Lower leg skin (tissue), 4 donors: ENCODE measurements at regions not wholly inside any gene's neighbourhood (a gene's known extent, or its start where the extent isn't known, plus 50 kb on each side); places are given as distances from the start of the nearest gene placed in this dataset.
"Not testable (repeated sequence)": the region's sequence is repeated elsewhere in the genome, so short reads cannot be mapped to it uniquely, and the experiment has no call there.

Source experiments
- DNase-seq, 2 donors: peaks; one replicate each; pipeline ENCODE4 v3.0.0-alpha.2; 2019; ENCODE audit warnings: low spot score in 2 of 2
- H3K4me3 ChIP-seq: fragments of 200-600 bp; sonication (generic); 2 replicates; pipeline ENCODE4 v1.5.1; 2017; ENCODE audit warnings: mild to moderate bottlenecking, low read depth; ENCODE audit not compliant: poor library complexity, severe bottlenecking
- POLR2A ChIP-seq, 2 donors: fragments of 450-650 bp; IDR thresholded peaks; one replicate each; pipeline ENCODE4 v1.6.1; 2016 to 2017; ENCODE audit warnings: antibody characterized with exemption in 2 of 2, mild to moderate bottlenecking in 1 of 2, moderate library complexity in 1 of 2
- WGBS, 2 donors: methylation state at CpG; one replicate each; pipeline ENCODE4 v1.1.5; 2018; 5-methylcytosine and 5-hydroxymethylcytosine counted together
- intact Hi-C: fragments of 100-400 bp; cut with DNase I; formaldehyde crosslinking; loops from one replicate; pipeline ENCODE4 v1.15.0; 2023; ENCODE audit warnings: low total_unique reads
- TF ChIP-seq, protein P1 (sequence below), 3 donors: fragments of 450-650 bp; IDR thresholded peaks; one replicate each; pipeline ENCODE4 v1.5.1; 2016; ENCODE audit warnings: antibody characterized with exemption in 3 of 3, mild to moderate bottlenecking in 3 of 3, moderate library complexity in 2 of 3

DNA sequence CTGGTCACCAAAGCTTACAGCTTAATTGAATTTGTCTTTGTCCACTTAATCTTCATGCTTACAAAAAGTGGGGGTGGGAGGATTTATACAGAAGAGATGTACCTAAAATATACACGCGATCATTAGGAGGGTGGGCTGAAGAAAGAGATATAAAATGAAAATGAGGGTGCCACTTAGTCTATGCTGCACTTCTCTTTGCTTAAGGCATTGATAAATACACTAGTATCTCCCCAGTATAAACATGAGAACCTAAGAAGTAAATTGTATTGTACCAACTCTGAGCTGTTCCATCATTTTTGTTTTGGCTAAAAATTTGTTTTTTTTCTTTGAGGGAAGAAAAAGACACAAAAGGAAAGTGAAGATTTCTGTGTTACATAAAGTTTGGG, 170.8 kb upstream of the ZNF217 start:
- WGBS, 2 donors = 46 to 56% methylated on average over 2 of the region's 2 CpGs

DNA sequence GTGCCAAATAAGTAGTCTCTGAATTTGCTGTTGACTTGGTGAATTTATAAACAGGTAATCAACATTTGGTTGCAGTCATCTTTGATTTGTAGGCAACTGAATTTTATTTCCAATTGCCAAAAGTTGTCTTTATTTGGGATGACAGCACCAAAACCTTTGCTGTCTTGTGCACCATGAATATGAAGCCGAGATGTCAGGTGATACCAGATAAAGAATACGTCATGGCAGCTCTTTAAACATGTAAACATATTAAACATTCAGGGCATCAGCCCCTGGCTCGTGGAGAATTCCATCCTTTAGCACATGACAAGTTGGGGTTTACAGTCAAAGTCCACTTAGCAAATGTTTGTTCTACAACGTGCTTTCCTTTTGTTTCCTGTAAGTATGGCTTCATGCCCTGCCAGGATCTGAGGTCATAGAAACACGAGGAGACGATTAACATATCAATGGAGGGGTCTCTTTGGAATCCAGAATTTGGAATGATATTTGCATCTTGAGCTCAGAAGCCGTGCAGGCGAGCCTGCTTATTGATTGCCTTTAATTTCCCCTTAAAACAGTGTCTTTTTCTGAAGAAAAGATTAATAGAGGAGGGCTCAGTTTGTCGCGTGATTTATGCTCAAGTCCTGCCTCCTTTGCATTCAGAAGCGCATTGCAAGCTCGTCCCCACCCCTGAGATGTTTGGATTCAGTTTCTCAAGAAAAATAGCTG, 170.2 kb upstream of the ZNF217 start:
- intact Hi-C loops = no loop called here
- H3K4me3 ChIP-seq = no peak overlapping the region
- no peak for TF ChIP-seq POLR2A (IDR thresholded peaks at IDR 0.05)
- TF ChIP-seq, protein P1, sequence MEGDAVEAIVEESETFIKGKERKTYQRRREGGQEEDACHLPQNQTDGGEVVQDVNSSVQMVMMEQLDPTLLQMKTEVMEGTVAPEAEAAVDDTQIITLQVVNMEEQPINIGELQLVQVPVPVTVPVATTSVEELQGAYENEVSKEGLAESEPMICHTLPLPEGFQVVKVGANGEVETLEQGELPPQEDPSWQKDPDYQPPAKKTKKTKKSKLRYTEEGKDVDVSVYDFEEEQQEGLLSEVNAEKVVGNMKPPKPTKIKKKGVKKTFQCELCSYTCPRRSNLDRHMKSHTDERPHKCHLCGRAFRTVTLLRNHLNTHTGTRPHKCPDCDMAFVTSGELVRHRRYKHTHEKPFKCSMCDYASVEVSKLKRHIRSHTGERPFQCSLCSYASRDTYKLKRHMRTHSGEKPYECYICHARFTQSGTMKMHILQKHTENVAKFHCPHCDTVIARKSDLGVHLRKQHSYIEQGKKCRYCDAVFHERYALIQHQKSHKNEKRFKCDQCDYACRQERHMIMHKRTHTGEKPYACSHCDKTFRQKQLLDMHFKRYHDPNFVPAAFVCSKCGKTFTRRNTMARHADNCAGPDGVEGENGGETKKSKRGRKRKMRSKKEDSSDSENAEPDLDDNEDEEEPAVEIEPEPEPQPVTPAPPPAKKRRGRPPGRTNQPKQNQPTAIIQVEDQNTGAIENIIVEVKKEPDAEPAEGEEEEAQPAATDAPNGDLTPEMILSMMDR (IDR thresholded peaks at IDR 0.05) = no peak
- 30 to 32% methylated on average over 12 of the region's 12 CpGs for WGBS, 2 donors
- no peak for DNase-seq

More for the DNA sequence above, 170.8 kb upstream of the ZNF217 start:
- no peak overlapping the region for H3K4me3 ChIP-seq
- DNase-seq = no peak
- intact Hi-C loops = no loop called here
- no peak for TF ChIP-seq POLR2A (IDR thresholded peaks at IDR 0.05)
- TF ChIP-seq, protein P1 (IDR thresholded peaks at IDR 0.05) = no peak

- DNase-seq, H3K4me3 ChIP-seq, intact Hi-C loops: not testable (repeated sequence)
- WGBS, 2 donors = 98 to 99% methylated on average over 11 of the region's 11 CpGs
These were observed 168.8 kb upstream of the ZNF217 start for GRCh38 chr20:53762423-53762798.

GRCh38 chr20:53760025-53760441, 166.4 kb upstream of the ZNF217 start:
- no peak for DNase-seq
- no peak overlapping the region for H3K4me3 ChIP-seq
- TF ChIP-seq, protein P1 (IDR thresholded peaks at IDR 0.05) = no peak
- TF ChIP-seq POLR2A (IDR thresholded peaks at IDR 0.05) = no peak
- 74% methylated on average over 4 of the region's 4 CpGs for WGBS, 2 donors
- intact Hi-C loops = no loop called here

DNA sequence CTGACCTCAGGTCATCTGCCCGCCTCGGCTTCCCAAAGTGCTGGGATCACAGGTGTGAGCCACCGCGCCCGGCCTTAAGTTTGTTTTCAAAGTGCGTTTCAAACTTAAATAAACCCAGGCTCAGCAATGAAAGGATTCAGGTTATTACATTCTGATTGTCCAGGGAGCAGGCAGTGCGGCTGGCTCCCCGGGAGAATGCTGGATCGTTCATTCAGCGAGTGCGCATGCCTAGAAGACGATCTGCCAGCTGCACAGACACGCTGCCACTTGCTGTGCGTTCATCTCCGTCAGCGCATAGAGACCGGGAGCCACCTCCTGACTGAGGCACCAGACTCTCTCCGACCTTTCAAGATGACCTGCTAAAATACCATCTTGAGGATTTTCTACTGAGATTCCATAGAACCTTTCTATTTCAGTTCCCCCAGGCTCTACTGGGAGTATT, 163.9 kb upstream of the ZNF217 start:
- WGBS, 2 donors = 67 to 71% methylated on average over 18 of the region's 18 CpGs
- no peak overlapping the region for H3K4me3 ChIP-seq
- intact Hi-C loops = no loop called here
- TF ChIP-seq, protein P1 (IDR thresholded peaks at IDR 0.05) = no peak
- no peak for TF ChIP-seq POLR2A (IDR thresholded peaks at IDR 0.05)
- no peak for DNase-seq

GRCh38 chr20:53755733-53756531, 162.3 kb upstream of the ZNF217 start:
- no peak for DNase-seq
- 58 to 66% methylated on average over 8 of the region's 8 CpGs for WGBS, 2 donors
- TF ChIP-seq, protein P1 (IDR thresholded peaks at IDR 0.05) = no peak
- no peak for TF ChIP-seq POLR2A (IDR thresholded peaks at IDR 0.05)
- intact Hi-C loops = no loop called here
- H3K4me3 ChIP-seq = no peak overlapping the region
